ENCODE measurements at regions not wholly inside any gene's neighbourhood (a gene's known extent, or its start where the extent isn't known, plus 50 kb on each side); places are given as distances from the start of the nearest gene placed in this dataset.

GRCh38 chr2:58350484-58350883 is 109.4 kb upstream of the FANCL start:
- no peak for DNase-seq
- H3K4me1 ChIP-seq: no peaks in the 10 kb centered on the region
- H3K27me3 ChIP-seq: no peaks in the 10 kb centered on the region
- intact Hi-C loops (cut with DNase I; ENCODE audit: low total_unique reads): no loop called here
- TF ChIP-seq CTCF (IDR thresholded peaks at IDR 0.05) (no peak), POLR2AphosphoS5 (IDR thresholded peaks at IDR 0.05) (no peak), EP300 (IDR thresholded peaks at IDR 0.05; ENCODE audit: low read depth) (no peak), POLR2A (IDR thresholded peaks at IDR 0.05) (no peak)
- H3K9me3 ChIP-seq: no peaks in the 10 kb centered on the region
- H3K4me3 ChIP-seq: no peak overlapping the region
- in situ Hi-C loops (cut with MboI; ENCODE audit: low pct_ligation_motif_present in 1 of 4, low pct_unique_long_range_greater_than_20kb in 1 of 4, low sequenced_read_pairs in 3 of 4): no loop called here
- H3K27ac ChIP-seq: no peak overlapping the region
- no peaks in the 10 kb centered on the region for H3K36me3 ChIP-seq
- WGBS, 2 donors (ENCODE audit: low coverage in 1 of 2): 71 to 75% methylated on average over 2 of the region's 2 CpGs

GRCh38 chr2:58347810-58348209 is 106.7 kb upstream of the FANCL start:
- no peaks in the 10 kb centered on the region for H3K27me3 ChIP-seq
- intact Hi-C loops (cut with DNase I; ENCODE audit: low total_unique reads) (no loop called here), in situ Hi-C loops (cut with MboI; ENCODE audit: low pct_ligation_motif_present in 1 of 4, low pct_unique_long_range_greater_than_20kb in 1 of 4, low sequenced_read_pairs in 3 of 4) (no loop called here)
- H3K27ac ChIP-seq: no peak overlapping the region
- TF ChIP-seq EP300 (IDR thresholded peaks at IDR 0.05; ENCODE audit: low read depth): no peak
- no peak for TF ChIP-seq POLR2A (IDR thresholded peaks at IDR 0.05)
- TF ChIP-seq CTCF (IDR thresholded peaks at IDR 0.05): no peak
- no peak for TF ChIP-seq POLR2AphosphoS5 (IDR thresholded peaks at IDR 0.05)
- no peaks in the 10 kb centered on the region for H3K9me3 ChIP-seq
- WGBS, 2 donors (ENCODE audit: low coverage in 1 of 2): 34 to 36% methylated on average over 1 of the region's 1 CpG
- no peaks in the 10 kb centered on the region for H3K4me1 ChIP-seq
- no peak for DNase-seq
- no peaks in the 10 kb centered on the region for H3K36me3 ChIP-seq
- no peak overlapping the region for H3K4me3 ChIP-seq

- intact Hi-C loops (cut with DNase I; ENCODE audit: low total_unique reads): no loop called here
- 62% methylated on average over 2 of the region's 2 CpGs; no CpG with 5 or more reads in 1 of the 2 donors for WGBS, 2 donors (ENCODE audit: low coverage in 1 of 2)
- DNase-seq: no peak
- Histone ChIP-seq H3K27me3 (no peaks in the 10 kb centered on the region), H3K36me3 (no peaks in the 10 kb centered on the region), H3K9me3 (no peaks in the 10 kb centered on the region), H3K4me1 (no peaks in the 10 kb centered on the region), H3K27ac (no peak overlapping the region), H3K4me3 (no peak overlapping the region)
- in situ Hi-C loops (cut with MboI; ENCODE audit: low pct_ligation_motif_present in 1 of 4, low pct_unique_long_range_greater_than_20kb in 1 of 4, low sequenced_read_pairs in 3 of 4): no loop called here
- TF ChIP-seq CTCF (IDR thresholded peaks at IDR 0.05) (no peak), POLR2AphosphoS5 (IDR thresholded peaks at IDR 0.05) (no peak), POLR2A (IDR thresholded peaks at IDR 0.05) (no peak), EP300 (IDR thresholded peaks at IDR 0.05; ENCODE audit: low read depth) (no peak)
These were observed 99.9 kb upstream of the FANCL start for GRCh38 chr2:58341047-58341446.

GRCh38 chr2:58339548-58340243 is 98.6 kb upstream of the FANCL start:
- DNase-seq: no peak
- in situ Hi-C loops (cut with MboI; ENCODE audit: low pct_ligation_motif_present in 1 of 4, low pct_unique_long_range_greater_than_20kb in 1 of 4, low sequenced_read_pairs in 3 of 4): no loop called here
- H3K4me3 ChIP-seq: no peak overlapping the region

More at GRCh38 chr2:58339548-58340243, 98.6 kb upstream of the FANCL start:
- Histone ChIP-seq H3K27me3 (no peaks in the 10 kb centered on the region), H3K4me1 (no peaks in the 10 kb centered on the region), H3K36me3 (no peaks in the 10 kb centered on the region), H3K27ac (no peak overlapping the region), H3K9me3 (no peaks in the 10 kb centered on the region)
- no peak for TF ChIP-seq POLR2A (IDR thresholded peaks at IDR 0.05)
- TF ChIP-seq CTCF (IDR thresholded peaks at IDR 0.05): no peak
- TF ChIP-seq EP300 (IDR thresholded peaks at IDR 0.05; ENCODE audit: low read depth): no peak
- no peak for TF ChIP-seq POLR2AphosphoS5 (IDR thresholded peaks at IDR 0.05)
- intact Hi-C loops (cut with DNase I; ENCODE audit: low total_unique reads): no loop called here

All from transverse colon (tissue), 4 donors.